ENCODE measurements at regions not wholly inside any gene's neighbourhood (a gene's known extent, or its start where the extent isn't known, plus 50 kb on each side); places are given as distances from the start of the nearest gene placed in this dataset.
"Not testable (repeated sequence)": the region's sequence is repeated elsewhere in the genome, so short reads cannot be mapped to it uniquely, and the experiment has no call there.

GRCh38 chr1:91279-91678 lies 360.2 kb downstream of the OR4F29 start:
- not testable (repeated sequence) for TF ChIP-seq CTCF, POLR2A, POLR2AphosphoS5 (IDR thresholded peaks at IDR 0.05)
